Prostate gland (tissue), 2 donors: ENCODE measurements at regions not wholly inside any gene's neighbourhood (a gene's known extent, or its start where the extent isn't known, plus 50 kb on each side); places are given as distances from the start of the nearest gene placed in this dataset.

Experiments
- CTCF ChIP-seq, 4 experiments: fragments of 200-600 bp in 2 of 4; fragments of 450-650 bp in 2 of 4; sonication (generic) in 2 of 4; IDR thresholded peaks; 1 replicate in 3 of 4; 2 replicates in 1 of 4; pipeline ENCODE4 v1.5.1; 2016 to 2019; ENCODE audit warnings: antibody characterized with exemption in 4 of 4, mild to moderate bottlenecking in 2 of 4, moderate library complexity in 2 of 4
- POLR2A ChIP-seq: fragments of 450-650 bp; IDR thresholded peaks from one replicate; pipeline ENCODE4 v1.6.1; 2016; ENCODE audit warnings: antibody characterized with exemption, mild to moderate bottlenecking

GRCh38 chr10:121081306-121081705, 230.1 kb downstream of the WDR11 start:
- TF ChIP-seq POLR2A (no peak), CTCF (IDR thresholded peaks at IDR 0.05) (no peak)
